Breast epithelium (tissue), 3 donors: ENCODE measurements at regions not wholly inside any gene's neighbourhood (a gene's known extent, or its start where the extent isn't known, plus 50 kb on each side); places are given as distances from the start of the nearest gene placed in this dataset.

Experiments used
- POLR2A ChIP-seq: fragments of 450-650 bp; IDR thresholded peaks from one replicate; pipeline ENCODE4 v1.6.1; 2016; ENCODE audit warnings: antibody characterized with exemption, mild to moderate bottlenecking, moderate library complexity
- POLR2AphosphoS5 ChIP-seq, 3 donors: sonication (generic); formaldehyde crosslinking; IDR thresholded peaks; one replicate each; pipeline ENCODE4 v1.6.1; 2017; ENCODE audit warnings: antibody characterized with exemption in 3 of 3

DNA sequence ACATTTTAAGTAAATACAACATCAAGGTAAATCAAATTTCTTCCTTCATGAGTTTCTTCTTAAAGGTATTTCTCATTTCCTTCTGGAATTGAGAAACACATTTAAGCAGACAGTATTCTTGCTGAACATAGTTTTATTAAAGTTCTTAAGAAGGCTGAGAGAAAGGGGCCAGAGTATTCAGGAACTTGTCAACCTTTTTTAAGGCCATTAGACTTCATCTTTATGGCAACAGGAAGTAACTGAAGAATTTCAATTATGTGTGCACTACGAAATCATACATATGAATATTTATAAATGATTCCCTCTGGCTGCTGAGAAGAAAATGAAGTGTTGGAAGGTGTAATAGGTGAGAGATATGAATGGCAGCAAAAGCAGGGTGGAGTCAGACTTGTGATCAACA is 829.4 kb upstream of the DPPA4 start:
- TF ChIP-seq POLR2AphosphoS5 (IDR thresholded peaks at IDR 0.05) = no peak
- no peak for TF ChIP-seq POLR2A
